Panc1 (cell line): ENCODE measurements at regions not wholly inside any gene's neighbourhood (a gene's known extent, or its start where the extent isn't known, plus 50 kb on each side); places are given as distances from the start of the nearest gene placed in this dataset.
"Not testable (repeated sequence)": the region's sequence is repeated elsewhere in the genome, so short reads cannot be mapped to it uniquely, and the experiment has no call there.

Experiments
- POLR2AphosphoS5 ChIP-seq: IDR thresholded peaks from 2 replicates; pipeline ENCODE4 v1.6.1; 2012; ENCODE audit warnings: mild to moderate bottlenecking, low read depth, low read length, moderate library complexity
- SIN3A ChIP-seq: IDR thresholded peaks from 2 replicates; pipeline ENCODE4 v1.6.1; 2012; ENCODE audit warnings: low read depth, mild to moderate bottlenecking, low read length, moderate library complexity, borderline replicate concordance; ENCODE audit not compliant: insufficient read depth
- TCF7L2 ChIP-seq: IDR thresholded peaks from 2 replicates; pipeline ENCODE4 v1.6.1; 2011; ENCODE audit warnings: mild to moderate bottlenecking, low read depth, low read length, inconsistent platforms
- TF ChIP-seq, protein P1 (sequence below): fragments of 450-650 bp; IDR thresholded peaks from 2 replicates; pipeline ENCODE4 v1.5.1; 2017; ENCODE audit warnings: mild to moderate bottlenecking
- TF ChIP-seq, protein P2 (sequence below), 2 experiments: IDR thresholded peaks; 2 replicates each; pipeline ENCODE4 v1.6.1; 2011 to 2012; ENCODE audit warnings: low read depth in 2 of 2, control low read depth in 1 of 2, low read length in 1 of 2, mild to moderate bottlenecking in 1 of 2, moderate library complexity in 1 of 2; ENCODE audit not compliant: insufficient read depth in 1 of 2

- TF ChIP-seq, protein P1, sequence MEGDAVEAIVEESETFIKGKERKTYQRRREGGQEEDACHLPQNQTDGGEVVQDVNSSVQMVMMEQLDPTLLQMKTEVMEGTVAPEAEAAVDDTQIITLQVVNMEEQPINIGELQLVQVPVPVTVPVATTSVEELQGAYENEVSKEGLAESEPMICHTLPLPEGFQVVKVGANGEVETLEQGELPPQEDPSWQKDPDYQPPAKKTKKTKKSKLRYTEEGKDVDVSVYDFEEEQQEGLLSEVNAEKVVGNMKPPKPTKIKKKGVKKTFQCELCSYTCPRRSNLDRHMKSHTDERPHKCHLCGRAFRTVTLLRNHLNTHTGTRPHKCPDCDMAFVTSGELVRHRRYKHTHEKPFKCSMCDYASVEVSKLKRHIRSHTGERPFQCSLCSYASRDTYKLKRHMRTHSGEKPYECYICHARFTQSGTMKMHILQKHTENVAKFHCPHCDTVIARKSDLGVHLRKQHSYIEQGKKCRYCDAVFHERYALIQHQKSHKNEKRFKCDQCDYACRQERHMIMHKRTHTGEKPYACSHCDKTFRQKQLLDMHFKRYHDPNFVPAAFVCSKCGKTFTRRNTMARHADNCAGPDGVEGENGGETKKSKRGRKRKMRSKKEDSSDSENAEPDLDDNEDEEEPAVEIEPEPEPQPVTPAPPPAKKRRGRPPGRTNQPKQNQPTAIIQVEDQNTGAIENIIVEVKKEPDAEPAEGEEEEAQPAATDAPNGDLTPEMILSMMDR, result not testable (repeated sequence)
- not testable (repeated sequence) for TF ChIP-seq POLR2AphosphoS5, TCF7L2, SIN3A
- TF ChIP-seq, protein P2, sequence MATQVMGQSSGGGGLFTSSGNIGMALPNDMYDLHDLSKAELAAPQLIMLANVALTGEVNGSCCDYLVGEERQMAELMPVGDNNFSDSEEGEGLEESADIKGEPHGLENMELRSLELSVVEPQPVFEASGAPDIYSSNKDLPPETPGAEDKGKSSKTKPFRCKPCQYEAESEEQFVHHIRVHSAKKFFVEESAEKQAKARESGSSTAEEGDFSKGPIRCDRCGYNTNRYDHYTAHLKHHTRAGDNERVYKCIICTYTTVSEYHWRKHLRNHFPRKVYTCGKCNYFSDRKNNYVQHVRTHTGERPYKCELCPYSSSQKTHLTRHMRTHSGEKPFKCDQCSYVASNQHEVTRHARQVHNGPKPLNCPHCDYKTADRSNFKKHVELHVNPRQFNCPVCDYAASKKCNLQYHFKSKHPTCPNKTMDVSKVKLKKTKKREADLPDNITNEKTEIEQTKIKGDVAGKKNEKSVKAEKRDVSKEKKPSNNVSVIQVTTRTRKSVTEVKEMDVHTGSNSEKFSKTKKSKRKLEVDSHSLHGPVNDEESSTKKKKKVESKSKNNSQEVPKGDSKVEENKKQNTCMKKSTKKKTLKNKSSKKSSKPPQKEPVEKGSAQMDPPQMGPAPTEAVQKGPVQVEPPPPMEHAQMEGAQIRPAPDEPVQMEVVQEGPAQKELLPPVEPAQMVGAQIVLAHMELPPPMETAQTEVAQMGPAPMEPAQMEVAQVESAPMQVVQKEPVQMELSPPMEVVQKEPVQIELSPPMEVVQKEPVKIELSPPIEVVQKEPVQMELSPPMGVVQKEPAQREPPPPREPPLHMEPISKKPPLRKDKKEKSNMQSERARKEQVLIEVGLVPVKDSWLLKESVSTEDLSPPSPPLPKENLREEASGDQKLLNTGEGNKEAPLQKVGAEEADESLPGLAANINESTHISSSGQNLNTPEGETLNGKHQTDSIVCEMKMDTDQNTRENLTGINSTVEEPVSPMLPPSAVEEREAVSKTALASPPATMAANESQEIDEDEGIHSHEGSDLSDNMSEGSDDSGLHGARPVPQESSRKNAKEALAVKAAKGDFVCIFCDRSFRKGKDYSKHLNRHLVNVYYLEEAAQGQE (IDR thresholded peaks at IDR 0.05; ENCODE audit: insufficient read depth in 1 of 2, low read depth in 2 of 2, low read length in 1 of 2), result not testable (repeated sequence)
These were observed 73.8 kb upstream of the FANCC start for GRCh38 chr9:95391271-95391670.
